ENCODE measurements at regions not wholly inside any gene's neighbourhood (a gene's known extent, or its start where the extent isn't known, plus 50 kb on each side); places are given as distances from the start of the nearest gene placed in this dataset.

DNA sequence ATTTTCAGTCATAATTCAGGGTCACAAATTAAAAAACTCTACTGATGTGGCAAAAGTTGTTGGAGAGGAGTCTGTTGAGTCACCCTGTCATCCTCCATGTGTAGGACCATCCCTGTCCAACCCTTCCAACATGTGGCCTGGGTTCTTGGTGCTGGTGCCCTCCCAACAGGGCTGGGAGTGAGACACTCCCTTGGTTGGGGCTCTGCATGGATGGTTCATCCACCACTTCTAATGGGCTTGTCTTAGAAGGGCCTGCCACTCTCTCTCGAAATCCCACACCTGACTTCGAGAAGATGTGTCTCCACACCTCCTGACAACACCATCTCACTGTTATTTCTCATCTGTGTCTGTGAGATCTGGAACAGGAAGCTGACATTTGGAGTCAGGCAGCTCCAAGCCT is 312.2 kb upstream of the IRX4 start:
- DNase-seq = no peak

DNA sequence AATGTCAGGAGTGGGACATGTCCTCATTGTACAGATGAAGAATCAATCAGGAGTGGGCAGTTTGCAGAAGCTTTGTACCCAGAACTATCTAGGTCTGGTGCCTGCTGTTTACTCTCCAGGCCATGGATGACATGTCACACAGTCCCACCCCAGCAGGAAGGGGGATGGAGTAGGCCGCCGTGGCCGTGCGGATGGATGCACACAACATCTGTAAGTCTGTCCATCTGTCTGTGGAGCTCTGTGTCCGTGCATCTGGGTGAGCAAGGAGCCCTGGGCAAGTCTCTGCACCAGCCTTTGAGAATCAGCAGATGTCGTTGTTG is 311.5 kb upstream of the IRX4 start:
- DNase-seq = no peak

DNA sequence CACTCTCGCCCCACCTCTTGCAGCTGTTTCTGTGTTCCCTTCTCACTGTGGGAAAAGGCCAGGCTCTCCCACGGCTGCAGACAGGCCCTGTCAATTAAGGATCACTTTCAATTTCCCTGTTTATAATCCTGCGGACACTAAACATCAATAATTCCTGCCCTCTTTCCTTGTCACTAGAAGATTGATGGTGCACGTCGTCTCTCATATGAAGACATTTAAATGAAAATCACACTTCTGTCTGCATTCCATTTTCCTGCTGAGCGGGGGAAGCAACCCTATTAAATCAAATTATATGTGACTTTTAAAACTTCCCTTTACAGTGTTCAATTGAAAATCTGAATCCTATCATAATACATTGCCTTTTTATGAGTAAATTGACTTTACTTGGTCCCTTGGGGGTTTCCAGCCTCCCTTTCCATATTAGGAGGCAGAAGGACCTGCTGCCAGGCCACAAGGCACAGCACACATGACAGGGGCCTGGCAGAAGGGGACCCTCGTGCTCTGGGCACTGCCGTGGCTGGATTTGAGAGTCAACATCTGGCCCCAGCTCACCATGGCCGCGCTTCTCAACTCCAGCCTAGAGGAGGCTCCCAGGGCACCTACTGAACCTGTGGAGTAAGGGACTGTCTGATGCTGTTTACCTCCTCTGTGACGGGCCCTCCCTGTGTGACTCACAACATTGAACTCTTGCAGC is 311.0 kb upstream of the IRX4 start:
- DNase-seq = no peak

DNA sequence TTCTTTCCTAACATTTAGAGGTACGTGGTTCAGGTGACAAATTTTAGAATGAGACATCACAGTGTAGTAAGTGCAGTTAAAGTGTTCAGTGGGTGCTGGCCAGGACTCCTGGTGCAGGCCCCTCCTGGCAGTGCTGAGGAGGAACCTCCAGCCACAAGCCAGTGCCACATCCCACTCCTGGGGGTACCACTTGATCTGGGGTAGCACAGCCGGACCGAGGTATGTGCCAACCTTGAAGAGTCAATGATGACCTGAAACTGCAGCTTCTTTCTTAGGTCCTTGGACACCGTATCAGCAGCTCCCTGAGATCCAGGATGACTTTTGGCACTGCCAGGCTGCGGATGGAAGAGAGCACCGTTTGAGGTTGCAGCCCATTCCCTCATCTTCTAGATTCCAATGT is 310.4 kb upstream of the IRX4 start:
- DNase-seq = no peak

DNA sequence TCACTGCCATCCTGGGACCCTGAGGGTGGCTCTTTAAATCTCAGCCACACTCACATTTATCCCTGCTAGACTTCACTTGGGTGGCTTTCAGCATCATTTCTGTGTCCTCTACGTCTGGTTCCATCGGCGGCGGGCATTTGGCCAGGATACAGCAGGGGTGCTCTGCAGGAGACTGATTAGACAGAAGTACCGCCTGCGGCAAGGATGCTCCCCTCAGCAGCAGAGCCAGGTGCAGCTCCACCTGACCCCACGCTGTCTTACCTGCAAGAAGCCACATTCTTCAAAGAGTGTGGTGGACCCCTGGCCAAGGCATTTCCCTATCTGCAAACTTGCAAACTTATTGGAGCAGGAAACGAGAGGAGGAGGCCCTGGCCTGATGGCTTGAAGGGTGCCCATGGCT is 309.8 kb upstream of the IRX4 start:
- no peak for DNase-seq

DNA sequence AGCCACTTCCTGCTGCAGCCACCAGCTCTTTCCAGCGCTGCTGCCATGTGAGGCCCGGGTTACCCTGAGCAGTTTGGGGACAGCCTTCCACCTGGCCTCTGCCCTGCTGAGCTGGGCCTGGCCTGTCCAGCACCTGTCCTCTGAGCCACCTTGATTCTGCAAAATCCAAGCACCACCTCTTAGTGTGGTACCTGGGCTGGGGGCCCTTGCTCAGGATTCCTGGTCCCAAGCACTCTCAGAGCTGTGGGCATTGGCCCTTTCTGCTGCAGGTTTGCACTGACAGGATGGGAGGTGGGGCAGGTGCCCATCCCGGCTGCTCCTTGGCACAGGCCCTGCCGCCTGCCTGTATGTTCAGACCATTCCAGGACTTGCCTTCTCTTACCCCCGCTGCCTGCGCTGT is 309.2 kb upstream of the IRX4 start:
- DNase-seq = no peak

DNA sequence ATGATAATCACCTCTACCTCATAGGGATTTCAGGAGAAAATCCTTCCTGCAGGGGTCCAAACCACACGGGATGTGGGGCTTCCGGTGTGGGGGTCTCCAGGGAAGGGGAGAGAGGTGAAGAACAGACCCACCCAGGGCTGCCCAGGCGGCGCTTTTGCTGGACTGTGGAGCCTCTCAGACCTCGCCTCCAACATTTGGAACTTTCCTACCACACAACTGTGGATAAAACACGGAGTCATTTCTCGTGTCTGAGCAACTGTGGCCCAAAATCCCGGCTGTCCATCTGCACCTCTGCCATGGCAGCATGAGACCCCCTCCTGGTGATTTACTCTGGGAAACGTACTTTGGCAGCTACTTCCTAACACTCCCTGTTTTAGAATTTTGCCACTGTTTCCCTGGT is 307.8 kb upstream of the IRX4 start:
- no peak for DNase-seq

DNA sequence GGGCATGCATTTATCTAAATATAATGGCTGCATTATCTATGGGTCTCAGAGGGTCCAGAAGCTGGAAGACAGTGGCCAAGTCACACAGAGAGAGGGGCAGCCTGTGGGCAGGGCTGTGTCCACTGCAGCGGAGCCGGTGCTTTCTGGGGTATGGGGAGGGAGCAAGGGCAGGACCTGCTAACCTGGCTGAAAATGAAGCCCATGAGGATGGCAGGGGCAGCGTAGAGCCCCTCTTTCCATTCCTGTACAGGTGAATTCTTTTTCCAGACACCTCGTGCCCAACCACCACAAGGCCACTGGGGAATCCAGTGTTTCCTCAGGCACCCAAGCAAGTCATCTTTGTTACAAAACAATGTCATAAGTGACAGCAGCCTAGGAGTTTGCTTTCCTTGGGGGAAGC is 305.9 kb upstream of the IRX4 start:
- no peak for DNase-seq

DNA sequence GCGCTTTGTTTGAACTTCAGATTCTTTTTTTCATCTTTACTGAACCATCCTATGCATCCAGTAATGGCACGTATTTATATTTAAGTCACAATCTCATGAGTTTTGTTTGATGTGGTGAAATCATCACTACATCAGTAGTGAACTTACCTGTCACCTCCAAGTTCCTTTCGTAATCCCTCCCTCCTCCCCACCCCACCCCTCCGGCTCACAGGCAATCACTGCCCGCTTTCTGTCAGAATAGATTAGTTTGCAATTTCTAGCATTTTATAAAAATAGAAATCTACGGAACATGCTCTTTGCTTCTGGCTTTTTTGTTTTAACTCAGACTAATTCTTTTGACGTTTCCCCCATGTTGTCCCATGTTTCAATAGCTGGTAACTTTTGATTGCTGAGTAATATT is 305.4 kb upstream of the IRX4 start:
- no peak for DNase-seq

DNA sequence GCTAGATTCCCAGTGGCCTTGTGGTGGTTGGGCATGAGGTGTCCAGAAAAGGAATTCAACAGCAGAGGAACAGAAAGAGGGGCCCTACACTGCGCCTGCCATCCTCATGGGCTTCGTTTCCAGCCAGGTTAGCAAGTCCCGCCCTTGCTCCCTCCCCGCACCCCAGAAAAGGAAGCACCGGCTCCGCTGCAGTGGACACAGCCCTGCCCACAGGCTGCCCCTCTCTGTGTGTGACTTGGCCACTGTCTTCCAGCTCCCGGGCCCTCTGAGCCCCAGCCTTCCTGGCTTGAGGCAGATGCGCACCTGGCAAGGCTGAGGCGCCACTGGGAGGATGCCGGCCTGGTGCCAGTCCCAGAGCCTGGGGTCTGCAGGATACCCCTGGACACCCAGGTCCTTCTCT is 305.0 kb upstream of the IRX4 start:
- no peak for DNase-seq

DNA sequence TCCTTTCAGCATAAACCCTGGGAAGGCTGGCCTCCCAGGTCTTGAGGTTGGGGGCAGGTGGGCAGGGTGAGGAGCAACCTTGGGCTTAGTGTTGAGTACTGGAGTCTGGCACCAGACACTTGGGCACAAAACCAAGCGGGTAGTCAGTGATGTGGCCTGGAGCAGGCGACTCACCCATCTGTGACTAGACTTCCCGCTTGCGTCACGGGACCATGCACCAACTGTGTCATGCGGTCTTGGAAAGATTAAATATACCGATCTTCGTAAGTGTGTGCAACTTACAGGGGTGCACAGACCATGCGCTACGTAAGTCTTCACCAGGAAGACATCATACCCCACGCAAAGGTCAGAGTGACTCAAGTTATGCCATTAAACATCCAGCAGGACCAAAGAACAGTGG is 304.4 kb upstream of the IRX4 start:
- no peak for DNase-seq

DNA sequence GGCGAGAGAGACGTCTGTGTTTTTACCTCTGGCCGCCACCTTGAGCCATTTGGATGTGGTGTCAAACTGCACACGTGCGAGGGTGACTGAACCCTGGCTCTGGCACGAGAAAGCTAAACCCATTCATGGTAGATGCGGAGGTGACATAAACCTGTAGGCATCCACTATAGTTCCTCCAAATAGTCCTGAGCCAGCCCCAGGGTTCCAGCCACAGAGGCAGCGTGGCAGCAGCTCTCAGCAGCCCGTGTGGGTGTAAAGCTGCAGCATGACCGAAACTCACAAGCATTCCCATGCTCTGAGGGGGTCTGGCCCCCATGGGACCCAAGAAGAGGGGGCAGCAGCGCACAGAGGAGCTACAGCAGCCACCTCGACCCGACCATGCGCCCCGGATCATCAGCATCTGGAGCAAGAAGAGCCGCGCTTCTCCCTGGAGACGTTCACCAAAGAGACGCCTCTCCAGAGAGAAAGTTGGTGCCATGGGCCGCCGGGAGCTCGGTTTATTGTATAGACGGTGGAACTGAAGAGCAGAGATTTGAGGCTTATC is 303.8 kb upstream of the IRX4 start:
- no peak for DNase-seq

DNA sequence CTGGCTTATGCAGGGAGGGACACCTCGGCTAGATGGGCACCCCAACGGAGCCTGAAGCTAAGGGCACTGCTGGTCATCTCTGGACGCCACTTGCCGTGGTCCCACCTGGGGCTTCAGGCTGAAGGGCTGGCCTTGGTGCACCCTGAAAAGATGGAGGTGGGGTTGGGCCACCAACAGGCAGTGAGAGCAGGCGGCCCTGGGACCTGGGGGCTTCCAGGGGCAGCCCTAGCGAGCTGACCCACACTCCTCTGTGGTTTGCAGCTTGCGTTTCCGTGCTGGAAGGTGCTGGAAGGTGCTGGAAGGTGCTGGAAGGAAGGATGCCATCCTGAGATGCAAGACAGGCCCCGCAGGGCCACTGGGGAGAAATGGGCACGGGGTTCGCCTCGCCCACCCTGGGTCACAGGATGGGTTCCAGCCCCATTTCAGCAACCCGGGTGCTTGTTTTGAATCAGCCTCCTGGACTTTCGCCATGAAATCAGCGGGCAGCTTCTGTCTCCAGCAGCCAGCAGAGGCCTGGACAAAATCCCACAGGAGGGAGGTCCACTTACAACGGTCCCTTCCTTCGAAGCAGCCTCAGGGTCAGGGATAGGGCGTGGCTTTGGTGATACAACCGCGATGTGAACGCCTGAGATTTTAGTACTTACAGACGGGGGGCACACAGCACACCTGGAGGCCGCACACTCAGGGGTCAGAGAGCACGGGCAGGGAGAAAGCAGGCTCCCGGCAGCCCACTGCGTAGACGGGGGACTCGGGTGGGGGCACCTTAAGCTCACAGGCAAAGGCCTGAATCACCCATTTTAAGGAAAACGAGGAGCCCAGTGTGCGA is 303.1 kb upstream of the IRX4 start:
- no peak for DNase-seq

DNA sequence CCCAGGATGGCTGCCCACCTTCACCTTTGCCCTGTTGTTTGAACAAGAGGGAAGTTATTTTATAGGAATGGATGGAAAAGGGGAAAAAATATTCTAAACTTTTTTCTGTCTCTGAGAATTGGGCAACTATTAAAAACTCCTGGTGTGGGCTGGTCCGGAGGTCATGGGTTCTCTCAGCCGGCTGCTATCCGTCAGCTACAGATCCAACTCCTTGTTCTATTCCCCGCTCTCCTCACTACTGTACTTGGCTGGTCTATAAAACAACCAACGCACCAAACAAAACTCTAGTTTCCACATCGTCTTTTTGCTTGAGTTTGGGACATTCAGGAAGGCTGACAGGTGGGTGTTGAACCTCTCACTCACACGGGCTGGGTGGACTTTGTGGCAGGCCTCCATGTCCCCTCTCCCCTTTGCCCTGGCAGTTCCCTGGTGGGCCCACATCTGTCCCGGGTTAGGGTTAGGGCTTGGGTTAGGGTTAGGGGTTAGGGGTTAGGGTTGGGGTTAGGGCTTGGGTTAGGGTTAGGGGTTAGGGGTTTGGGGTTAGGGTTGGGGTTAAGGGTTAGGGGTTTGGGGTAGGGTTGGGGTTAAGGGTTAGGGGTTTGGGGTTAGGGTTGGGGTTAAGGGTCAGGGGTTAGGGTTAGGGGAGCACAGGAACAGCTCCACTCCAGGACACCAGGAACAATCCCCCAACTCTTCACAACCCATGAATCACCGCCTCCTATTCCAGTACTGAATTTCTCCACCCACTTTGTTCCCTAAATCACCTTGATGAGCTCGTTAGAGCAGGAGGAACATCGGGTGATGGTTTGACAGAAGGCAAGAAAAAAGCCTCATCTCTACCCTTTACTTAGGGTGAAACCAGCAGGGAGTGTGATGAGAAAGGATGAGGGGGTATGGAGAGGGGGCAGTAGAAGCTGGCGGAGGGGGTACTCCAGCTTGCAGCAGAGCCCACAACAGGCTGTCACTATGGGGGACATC is 302.1 kb upstream of the IRX4 start:
- DNase-seq = no peak

DNA sequence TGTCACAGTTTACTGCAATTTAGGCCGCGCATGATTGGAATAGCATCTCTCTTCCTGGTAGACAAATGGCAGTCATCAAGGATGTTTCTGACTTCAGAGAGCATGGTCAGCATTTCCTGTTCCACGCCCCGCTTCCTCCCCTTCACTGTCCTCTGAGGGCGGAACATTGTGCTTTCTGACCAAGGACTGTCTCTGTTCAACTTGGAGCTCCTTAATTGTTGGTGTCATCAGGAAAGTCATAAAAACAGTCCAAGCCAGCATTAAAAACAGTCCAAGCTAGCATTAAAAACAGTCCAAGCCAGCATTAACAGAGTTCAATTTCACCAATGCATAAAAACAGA is 301.3 kb upstream of the IRX4 start:
- DNase-seq = no peak

DNA sequence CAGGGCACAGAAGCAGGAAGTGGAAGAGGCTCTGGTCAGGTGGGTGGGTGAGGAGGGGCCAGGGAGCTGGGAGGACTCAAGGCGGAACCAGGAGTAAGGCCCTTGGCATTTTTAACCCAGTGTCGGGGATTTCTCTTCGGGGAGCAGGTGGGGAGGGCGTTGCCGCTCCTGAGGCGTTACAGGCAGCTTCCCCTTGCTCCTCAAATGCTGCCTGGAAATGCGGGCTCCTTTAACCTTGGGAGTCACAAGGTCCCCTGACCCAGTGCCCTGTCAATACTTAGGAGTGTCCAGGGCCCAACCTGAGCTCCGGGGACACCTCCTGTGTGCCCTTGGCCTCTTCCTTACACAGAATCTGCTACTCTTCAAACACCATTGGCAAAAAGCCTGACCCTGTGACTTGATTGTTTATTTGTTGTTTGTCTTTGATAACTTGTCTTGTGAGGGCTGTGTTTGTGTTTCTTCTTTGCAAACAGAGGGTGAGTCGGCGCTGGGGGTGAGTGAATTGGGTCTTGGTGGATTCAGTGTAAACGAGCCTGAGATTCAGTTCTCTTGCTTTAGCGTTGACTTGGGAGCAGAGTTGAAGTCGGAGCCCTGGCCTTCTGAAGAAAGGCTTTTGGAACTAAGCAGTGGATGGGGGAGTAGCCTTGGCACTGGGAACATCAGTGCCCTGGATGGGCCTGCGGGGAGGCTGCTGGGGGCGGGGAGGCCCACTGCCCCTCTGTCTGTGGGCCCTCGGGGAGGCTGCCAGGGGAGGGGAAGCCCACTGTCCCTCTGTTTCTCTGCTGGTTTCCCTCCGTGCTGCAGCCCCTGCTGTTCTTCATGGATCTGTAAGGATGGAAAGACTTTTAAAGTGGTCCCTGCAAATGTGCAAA is 300.7 kb upstream of the IRX4 start:
- no peak for DNase-seq

DNA sequence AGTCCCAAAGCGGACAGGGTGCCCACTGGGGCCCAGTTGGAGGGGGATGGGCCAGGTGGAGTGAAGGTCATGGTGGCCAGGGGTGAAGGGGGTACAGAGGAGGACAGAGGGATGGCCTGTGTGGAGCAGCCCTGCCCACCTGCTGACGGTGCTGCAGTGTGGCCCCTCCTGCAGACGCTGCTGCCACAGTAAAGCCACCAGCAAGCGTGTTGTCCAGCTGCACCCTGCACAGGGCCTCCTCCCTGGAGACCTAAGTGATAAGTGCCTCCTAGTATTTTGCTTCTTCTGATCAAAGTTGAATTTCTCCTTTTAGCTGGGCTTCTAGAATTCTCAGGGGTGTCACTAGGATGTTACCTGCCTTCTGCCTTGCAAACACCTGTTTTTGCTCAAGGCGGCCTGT is 299.3 kb upstream of the IRX4 start:
- DNase-seq = no peak

DNA sequence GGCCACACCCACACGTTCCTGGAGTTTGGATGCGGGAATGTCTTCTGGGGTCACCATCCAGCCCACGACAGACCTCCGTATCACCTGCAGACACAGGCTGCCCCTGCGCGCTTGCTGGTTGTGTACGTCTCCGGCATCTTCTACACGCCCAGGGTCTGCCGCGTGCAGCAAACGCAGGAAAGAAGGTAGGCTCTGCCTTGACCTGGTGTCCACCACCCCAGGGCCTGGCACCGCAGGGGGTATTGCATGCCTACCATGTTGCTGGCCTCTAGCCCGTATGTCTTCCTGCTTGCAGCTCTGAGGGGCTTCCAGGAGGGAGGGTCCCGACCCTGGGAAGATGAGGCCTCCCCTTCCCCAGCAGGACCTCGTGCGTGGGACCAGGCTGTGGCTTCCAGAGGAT is 298.8 kb upstream of the IRX4 start:
- no peak for DNase-seq

DNA sequence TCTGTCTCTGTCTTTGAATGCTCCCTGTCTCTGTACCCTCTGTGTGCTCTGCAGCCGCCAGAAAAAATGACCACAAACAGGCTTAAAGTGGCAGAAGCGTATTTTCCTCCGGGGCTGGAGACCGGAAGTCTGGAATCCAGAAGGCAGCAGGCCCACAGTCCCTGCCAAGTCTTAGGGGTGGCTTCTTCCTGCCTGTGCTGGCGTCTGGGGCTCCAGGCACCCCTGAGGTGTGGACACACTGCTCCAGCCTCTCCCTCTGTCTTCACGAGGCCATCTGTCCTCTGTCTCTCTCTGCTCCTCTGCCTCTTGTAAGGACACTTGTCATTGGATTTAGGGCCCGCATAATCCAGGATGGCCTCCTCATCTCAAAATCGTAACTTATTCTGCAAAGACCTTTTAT is 298.4 kb upstream of the IRX4 start:
- DNase-seq = no peak

DNA sequence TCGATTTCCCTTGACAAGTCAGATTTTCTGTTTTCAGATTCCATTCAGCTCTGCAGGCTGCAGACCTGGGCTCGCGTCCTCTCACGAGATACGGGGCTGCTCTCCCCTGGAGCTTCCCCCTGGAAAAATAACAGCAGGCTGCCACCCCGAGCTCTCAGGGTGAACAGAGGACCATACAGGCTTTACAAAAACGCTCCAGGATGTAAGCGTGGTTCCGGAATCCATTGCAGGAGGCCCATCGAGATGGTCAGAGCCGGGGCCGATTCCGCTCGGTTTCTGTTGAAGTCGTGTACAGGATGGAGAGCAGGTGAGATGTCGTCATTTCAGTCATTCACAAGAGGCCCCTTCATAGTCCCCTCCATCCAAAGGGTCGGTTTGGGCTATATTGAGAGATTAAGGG is 297.7 kb upstream of the IRX4 start:
- DNase-seq = no peak

DNA sequence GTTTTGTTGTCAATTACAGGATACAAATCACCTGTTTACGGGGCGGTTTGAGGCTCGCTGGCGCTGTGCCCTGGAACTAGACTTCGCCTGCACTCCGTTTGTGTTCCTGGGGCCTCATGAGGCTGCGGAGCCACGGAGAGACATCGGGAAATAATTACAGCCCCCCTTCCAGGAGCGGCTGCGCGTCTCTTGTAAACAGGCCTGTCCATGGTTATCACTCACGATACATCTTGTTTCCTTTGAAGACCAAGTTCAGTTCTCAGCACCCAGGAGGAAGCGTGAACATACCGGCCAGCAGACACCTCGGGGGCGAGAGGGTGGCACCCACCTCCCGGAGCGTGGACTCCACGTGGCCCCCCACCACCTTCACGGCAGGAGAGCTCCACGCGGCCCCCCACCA is 297.1 kb upstream of the IRX4 start:
- DNase-seq = no peak

DNA sequence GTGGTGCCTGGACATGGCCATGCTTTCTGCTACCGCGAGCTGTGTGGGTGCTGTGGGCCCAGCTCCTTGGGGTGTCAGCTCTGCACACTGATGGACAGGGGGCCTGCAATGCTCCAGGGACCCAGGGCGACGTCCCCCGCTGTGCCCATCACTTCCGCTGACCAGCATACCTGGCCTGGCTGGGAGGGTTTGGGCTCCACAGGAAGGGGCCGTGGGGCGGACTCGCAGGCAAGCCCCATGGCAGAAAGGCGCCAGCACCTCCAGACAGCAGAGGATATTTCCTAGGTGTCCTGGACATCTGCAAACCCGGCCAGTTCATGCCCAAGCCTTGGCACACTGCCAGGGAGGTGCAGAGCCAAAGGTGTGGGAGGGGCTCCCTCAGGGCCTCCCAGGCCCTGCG is 295.8 kb upstream of the IRX4 start:
- no peak for DNase-seq

DNA sequence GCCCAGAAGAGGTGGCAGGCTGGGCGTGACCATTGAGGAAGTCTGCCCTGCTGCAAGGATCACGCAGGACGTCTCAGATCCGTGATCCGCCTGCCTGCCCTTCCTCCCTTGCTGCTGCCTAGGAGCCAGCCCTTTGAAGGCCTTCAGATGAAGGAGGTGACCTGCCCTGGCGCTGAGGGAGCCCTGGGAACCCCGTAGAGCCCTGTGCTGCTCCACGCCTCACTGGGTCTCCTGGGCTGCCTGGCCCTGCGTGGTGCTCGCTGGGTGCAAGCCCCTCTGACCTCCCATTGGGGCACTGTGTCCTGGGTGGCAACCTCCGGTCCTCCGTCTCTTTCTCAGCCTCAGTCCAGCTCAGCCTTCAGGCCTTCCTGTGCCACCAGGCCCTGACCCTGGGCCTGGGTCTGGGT is 295.3 kb upstream of the IRX4 start:
- no peak for DNase-seq

Data from activated CD4-positive, CD25-positive, alpha-beta regulatory T cell treated with anti-CD3 and anti-CD28 coated beads, Interleukin-2, amount 50 U/mL, for 72 hours (primary cell).